GM04503 (cell line): ENCODE measurements at regions not wholly inside any gene's neighbourhood (a gene's known extent, or its start where the extent isn't known, plus 50 kb on each side); places are given as distances from the start of the nearest gene placed in this dataset.

Experiments
- DNase-seq: peaks from one replicate; pipeline ENCODE4 v3.0.0-alpha.2; 2012; ENCODE audit warnings: low read depth

DNA sequence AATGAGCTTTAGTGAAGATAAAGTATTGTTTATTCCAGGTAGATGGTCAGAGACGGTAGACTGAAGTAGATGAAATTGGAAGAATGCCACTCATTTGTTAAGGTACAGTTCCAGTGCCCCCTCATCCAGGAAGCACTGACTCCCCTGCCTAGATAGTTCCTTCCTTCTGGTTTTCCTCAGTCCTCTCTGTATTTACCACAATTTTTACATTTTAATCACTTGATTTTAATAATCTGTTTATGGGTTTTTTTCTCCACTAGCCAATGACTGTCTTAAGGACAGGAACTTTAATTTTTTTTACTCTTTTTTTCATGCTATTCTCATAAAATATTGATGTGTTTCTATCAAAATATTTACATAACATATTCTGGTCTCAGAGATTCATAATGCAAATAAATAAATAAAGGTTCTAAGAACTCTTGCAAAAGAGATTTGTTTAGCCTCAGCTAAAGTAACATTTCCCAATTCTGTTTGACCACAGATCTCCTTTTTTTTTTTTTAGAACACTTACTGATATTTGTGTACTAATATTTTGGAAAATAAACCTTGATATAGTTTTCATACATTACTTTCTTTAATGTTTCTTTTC is 651.6 kb downstream of the PLPP3 start:
- no peak for DNase-seq

DNA sequence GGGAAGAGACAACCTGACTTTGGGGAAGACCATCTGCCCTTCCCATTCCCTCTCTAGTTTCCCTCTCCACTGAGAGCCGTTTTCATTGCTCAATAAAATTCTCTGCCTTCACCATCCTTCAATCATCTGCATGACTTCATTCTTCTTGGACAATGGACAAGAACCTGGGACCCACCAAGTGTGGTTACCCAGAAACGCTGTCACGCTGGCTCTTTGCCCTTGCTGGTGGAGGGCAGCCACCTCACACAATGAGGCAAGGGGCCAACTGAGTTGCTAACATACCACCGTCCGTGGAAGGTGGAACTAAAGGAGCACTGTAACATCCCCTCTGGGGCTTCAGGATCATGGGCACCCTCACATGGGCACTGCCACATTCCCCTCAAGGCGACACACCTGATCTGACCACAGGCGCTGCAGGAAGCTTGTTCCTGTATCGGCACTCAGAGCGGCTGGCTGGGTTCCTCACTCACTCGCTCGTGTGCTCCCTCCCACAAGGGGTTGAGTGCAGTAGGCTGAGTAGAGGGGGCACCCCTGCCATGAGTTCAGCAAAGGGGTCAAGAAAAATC is 652.4 kb downstream of the PLPP3 start:
- no peak for DNase-seq

- DNase-seq: no peak
These were observed 662.5 kb downstream of the PLPP3 start for GRCh38 chr1:55916907-55917306.

DNA sequence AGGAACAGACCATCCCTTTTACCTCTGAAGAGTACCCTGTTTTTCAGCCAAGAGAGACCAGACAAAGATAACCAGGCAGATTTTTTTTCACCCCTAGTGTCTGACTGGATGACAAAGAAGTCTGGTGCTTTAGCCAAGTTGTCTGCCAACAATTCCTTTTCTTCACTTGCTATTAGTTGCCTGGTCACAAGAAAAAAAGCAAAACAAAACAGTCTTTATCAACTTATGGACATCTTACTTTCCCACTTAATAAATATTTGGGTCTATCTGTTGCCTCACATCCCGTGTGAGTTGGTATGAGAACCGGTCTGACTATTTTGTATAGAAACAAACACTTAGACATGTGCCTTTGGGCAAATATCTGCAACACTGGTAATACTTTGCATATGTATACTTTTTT is 662.9 kb downstream of the PLPP3 start:
- DNase-seq: peak; percentile 79

DNA sequence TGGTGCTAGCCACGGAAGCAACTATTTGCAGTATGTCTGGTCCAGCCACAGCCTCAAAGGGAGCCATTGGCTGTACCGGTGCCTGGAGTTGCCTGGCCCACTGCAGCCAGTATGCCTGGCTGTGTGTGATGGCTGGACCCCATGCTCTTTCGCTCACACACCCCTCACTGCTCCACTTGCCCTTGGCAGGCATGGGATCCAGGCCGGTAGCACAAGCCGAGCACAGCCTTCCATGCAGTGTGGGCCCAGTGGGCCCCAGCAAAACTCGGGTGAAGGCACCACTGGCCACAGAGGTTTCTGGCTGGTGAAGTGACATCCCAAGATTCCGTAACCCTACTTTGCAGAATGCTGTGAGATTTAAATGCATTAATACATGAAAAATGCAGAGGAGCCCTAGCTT is 665.8 kb downstream of the PLPP3 start:
- DNase-seq: no peak

GRCh38 chr1:55912438-55912837 is 666.9 kb downstream of the PLPP3 start:
- DNase-seq: no peak

DNA sequence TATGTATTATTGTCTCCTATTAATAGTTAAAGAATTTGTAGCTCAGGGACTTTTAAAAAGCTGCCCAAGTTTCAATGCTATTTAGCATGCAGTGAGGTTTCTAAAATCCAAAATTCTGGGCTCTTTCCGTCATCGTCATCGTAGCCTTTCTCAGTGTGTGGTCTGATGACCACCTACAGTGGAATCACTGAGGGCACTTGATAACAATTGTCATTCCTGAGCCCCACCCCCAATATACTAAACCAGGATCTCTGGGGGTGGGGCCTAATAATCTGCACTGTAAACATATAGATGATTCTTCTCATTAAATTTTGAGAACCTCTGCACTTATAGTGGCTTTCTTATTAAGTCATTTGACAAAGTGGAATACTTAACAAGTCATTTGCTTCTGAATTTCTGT is 674.8 kb downstream of the PLPP3 start:
- no peak for DNase-seq

GRCh38 chr1:55898181-55898580 is 681.2 kb downstream of the PLPP3 start:
- DNase-seq: peak; percentile 92

DNA sequence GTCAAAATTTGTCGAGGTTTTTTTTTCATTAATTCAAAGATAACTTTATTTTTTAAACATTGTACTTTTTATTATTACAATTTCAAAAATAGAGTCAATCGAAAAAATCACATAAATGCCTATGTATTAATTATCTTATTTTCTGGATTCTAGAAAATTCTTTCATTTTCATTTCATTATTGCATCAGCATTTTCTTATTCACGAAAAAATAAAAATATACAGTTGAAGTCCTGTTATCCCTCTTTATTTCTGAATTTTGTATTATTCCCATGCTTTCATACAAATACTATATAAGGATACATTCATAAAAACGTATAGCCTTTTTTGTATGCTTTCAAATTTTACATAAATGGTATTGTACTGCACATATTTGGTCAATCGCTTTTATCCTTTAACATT is 681.0 kb upstream of the USP24 start:
- no peak for DNase-seq

GRCh38 chr1:55894521-55894920 is 679.4 kb upstream of the USP24 start:
- no peak for DNase-seq

GRCh38 chr1:55893155-55893554 is 678.0 kb upstream of the USP24 start:
- DNase-seq: no peak

- DNase-seq: no peak
These were observed 673.6 kb upstream of the USP24 start for GRCh38 chr1:55888685-55889317.

- no peak for DNase-seq
These were observed 671.9 kb upstream of the USP24 start for GRCh38 chr1:55886856-55887712.

DNA sequence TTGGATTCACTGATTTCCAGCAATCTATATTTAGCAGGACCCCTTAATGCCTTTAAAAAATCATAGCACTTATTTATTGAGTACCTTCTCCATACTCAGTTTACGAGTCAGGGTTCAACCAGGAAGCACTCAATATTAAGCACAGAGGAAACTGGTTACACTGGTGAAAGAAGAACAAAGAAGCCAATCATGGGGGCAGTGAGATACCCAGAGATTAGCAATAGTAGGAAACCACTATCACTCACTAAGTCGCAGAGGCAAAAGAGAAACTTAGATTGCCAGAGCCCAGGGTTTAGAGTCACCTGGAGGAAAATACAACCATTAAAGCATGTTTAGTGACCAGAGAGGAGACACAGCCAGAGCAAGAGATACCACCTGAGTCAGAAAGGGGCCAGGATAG is 670.5 kb upstream of the USP24 start:
- no peak for DNase-seq

DNA sequence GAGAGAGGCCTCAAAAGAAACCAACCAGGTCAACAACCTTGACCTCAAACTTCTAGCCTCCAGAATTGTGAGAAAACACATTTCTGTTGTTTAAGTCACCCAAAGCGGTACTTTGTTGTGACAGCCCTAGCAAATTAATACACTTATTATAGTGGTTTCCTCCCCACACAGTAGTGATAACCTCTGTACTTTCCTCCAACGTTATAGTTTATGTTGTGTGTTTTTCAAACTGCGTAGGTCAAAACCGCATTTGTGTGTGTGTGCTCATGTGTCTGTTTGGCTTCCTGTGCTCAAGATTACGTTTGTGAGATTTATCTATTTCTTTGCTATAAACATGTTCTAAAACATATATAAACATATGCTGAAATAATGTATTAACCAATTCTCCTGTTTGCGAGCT is 667.8 kb upstream of the USP24 start:
- DNase-seq: no peak

DNA sequence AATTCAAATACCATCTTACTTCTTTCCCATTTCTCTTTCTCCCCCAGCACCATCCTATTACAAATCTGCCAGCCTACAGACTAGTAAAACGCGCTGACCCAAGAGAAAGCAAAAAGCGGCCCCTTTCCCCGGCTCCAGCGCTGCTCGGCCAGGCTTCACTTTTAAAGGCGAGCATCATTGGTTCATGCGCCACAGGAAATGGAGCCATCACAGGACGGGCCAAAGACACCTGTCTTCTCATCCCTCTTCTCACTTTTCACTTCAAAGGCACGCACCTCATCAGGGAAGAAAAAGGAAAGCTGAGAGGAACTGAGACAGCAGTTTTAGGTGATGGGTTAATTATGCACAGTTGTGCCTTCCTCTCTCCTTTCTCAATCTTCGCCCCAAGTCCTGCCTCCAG is 664.2 kb upstream of the USP24 start:
- DNase-seq: no peak

DNA sequence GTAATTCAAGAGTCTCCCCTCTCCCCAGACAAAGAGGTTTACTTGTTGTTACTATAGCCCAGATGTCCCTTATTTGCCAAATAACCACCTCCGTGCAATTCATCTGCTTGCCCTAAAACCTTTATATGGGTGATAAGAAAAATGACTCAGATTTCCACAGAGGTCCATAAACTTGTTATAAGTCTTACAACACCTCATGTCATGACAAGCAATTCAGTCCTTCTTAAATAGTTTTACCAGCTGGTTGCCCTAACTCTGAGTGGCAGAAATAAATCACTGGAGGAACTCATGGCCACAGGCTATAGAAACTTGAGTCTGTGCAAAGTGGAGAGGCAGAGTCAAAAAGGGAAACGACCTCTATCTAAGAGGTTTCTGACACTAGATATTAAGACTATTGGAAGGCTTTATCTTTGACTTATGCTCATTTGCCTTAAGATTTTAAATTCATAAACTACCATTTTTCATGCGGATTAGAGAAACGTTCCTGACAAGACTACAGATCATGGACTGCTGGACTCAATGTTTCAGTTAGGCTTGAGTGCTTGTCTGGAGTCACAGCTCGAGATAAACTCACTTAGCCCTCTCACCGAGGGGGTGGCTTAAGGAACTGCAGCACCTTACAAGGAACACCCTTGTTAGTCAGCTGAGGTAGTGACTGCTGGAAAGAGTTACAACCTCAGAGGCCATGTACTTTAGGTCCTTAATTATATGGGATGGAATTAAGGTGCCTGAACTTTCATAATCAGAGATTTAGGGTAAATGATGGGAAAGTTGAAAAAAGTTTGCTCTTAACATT is 662.5 kb upstream of the USP24 start:
- no peak for DNase-seq

- no peak for DNase-seq
These were observed 661.3 kb upstream of the USP24 start for GRCh38 chr1:55876276-55877060.

DNA sequence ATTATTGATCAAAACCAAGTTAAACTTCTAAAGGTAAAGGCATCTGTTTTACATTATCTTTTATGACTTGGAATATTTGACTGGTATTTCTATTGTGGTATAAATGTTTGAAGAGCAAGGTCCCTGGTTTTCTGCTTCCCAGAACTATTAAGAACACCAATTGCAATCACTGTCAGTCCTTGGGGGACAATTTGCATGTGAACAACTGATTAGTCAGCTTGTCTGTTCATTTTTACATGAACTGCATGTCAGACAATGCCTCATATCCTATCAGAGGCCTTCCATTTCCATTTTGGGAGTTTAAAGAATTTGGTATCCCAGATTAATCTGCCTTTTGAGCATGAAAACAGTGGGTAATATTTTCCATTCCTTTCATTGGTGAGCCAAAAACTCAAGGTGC is 654.9 kb upstream of the USP24 start:
- peak; percentile 42 for DNase-seq

DNA sequence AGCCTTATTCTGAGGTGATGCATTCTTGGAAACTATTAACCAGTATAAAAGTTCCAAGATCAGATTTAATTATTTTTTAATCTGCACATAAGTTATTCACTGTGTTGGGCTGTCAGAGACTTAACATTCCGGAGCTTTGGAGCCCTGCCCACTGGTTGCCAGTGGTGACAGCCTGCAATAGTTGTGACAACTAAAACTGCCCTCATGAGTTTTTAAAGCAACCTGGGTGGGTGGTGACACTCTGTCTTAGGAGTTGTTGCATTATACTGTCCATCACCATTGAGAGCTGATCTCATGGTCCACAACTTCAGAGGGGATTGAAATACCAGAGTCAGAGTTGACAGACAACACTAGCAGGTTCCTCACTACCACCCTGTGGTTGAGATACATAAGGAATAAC is 653.9 kb upstream of the USP24 start:
- peak; percentile 22 for DNase-seq

GRCh38 chr1:55868026-55868425 is 652.9 kb upstream of the USP24 start:
- no peak for DNase-seq
